HepG2 (cell line): ENCODE measurements at regions not wholly inside any gene's neighbourhood (a gene's known extent, or its start where the extent isn't known, plus 50 kb on each side); places are given as distances from the start of the nearest gene placed in this dataset.

Source experiments
- ATAC-seq: fragments of 200-7000 bp; cut with Tn5 transposase; 3 replicates; pipeline ENCODE4 v1.9.1; 2020; ENCODE audit warnings: mild to moderate bottlenecking, moderate library complexity
- BruUV-seq: library from RNA; stranded (reverse); fragments of 400-500 nt; replicated peaks from 2 replicates; lab custom pipeline; 2021; lab: Mats Ljungman, UMichigan
- CTCF ChIA-PET: fragments of 300-600 bp; formaldehyde crosslinking; extraction: SDS; loops from one replicate; lab custom pipeline; 2021; ENCODE audit warnings: low total read pairs, inconsistent platforms, low intra/inter-chr PET ratio; lab: Yijun Ruan, JAX
- POLR2A ChIA-PET: fragments of 350-600 bp; sonication (Branson Sonifier 250); formaldehyde crosslinking; loops from one replicate; lab custom pipeline; 2020; ENCODE audit warnings: antibody characterized with exemption, inconsistent platforms; lab: Yijun Ruan, JAX
- DNase-seq: peaks from one replicate; pipeline ENCODE4 v3.0.0-alpha.2; 2015; ENCODE audit warnings: low spot score
- FAIRE-seq: peaks from 3 replicates; lab custom pipeline; 2011; peaks lifted over from hg19 to GRCh38; lab: Jason Lieb, UNC
- H2AFZ ChIP-seq: one replicate; pipeline ENCODE4 v1.6.1; 2011; ENCODE audit warnings: low read length, inconsistent platforms
- H3K27ac ChIP-seq: fragments of 300-600 bp; 3 replicates; pipeline ENCODE4 v1.8.0; 2011; ENCODE audit warnings: mixed run types, mild to moderate bottlenecking, mixed read lengths, low read length, inconsistent platforms; ENCODE audit not compliant: insufficient read depth; ENCODE audit errors: extremely low read length
- H3K27me3 ChIP-seq, 2 experiments: fragments of 200-600 bp in 1 of 2; 2 replicates in 1 of 2; 3 replicates in 1 of 2; pipeline versions ENCODE4 v1.6.0 to v1.8.0; 2011; ENCODE audit warnings: low read length in 2 of 2, mild to moderate bottlenecking in 2 of 2, moderate library complexity in 2 of 2, inconsistent platforms in 1 of 2; ENCODE audit not compliant: insufficient read depth in 2 of 2, control insufficient read depth in 1 of 2
- H3K36me3 ChIP-seq, 2 experiments: fragments of 200-600 bp in 1 of 2; replicated peaks in 1 of 2; 2 replicates in 1 of 2; 3 replicates in 1 of 2; pipeline versions ENCODE4 v1.5.1 to v1.8.0; 2011; ENCODE audit warnings: low read length in 2 of 2, inconsistent platforms in 1 of 2; ENCODE audit not compliant: insufficient read depth in 2 of 2, control insufficient read depth in 1 of 2
- H3K4me1 ChIP-seq: 2 replicates; pipeline ENCODE4 v1.5.1; 2012; ENCODE audit warnings: low read length, inconsistent platforms; ENCODE audit not compliant: insufficient read depth
- H3K4me2 ChIP-seq: 2 replicates; pipeline ENCODE4 v1.6.0; 2011; ENCODE audit warnings: low read depth, low read length, inconsistent platforms
- H3K4me3 ChIP-seq, 3 experiments: fragments of 200-600 bp in 1 of 3; sonication (generic), shearing (Covaris generic) in 1 of 3; replicated peaks in 1 of 3; 2 replicates each; pipeline ENCODE4 v1.5.1; 2011 to 2016; ENCODE audit warnings: low read length in 3 of 3, inconsistent platforms in 2 of 3, low read depth in 2 of 3, mild to moderate bottlenecking in 2 of 3, control low read depth in 1 of 3, mixed read lengths in 1 of 3; ENCODE audit not compliant: insufficient read depth in 1 of 3
- H3K79me2 ChIP-seq: one replicate; pipeline ENCODE4 v1.6.1; 2011; ENCODE audit warnings: low read length, inconsistent platforms; ENCODE audit not compliant: insufficient read depth
- H3K9ac ChIP-seq: 2 replicates; pipeline ENCODE4 v1.6.0; 2011; ENCODE audit warnings: mild to moderate bottlenecking, low read depth, low read length, inconsistent platforms; ENCODE audit not compliant: insufficient read depth
- H3K9me3 ChIP-seq: 2 replicates; pipeline ENCODE4 v1.5.1; 2012; ENCODE audit warnings: mild to moderate bottlenecking, low read length
- H4K20me1 ChIP-seq: 2 replicates; pipeline ENCODE4 v1.6.0; 2011; ENCODE audit warnings: inconsistent platforms, mild to moderate bottlenecking, low read length, moderate library complexity; ENCODE audit not compliant: insufficient read depth
- EHMT2 ChIP-seq: fragments of 200-600 bp; sonication (generic); IDR thresholded peaks from 2 replicates; pipeline ENCODE4 v1.7.0; 2017; ENCODE audit warnings: antibody characterized with exemption, low read depth, low read length, borderline replicate concordance
- GMEB1 ChIP-seq: sonication (generic); formaldehyde crosslinking; IDR thresholded peaks from 2 replicates; pipeline ENCODE4 v1.5.1; 2020; ENCODE audit warnings: missing genetic modification reagents, mild to moderate bottlenecking, borderline replicate concordance
- HMGXB4 ChIP-seq, 2 experiments: sonication (generic) in 1 of 2; formaldehyde crosslinking in 1 of 2; IDR thresholded peaks; 2 replicates each; pipeline versions ENCODE4 v1.4.0 to v1.6.1; 2018 to 2020; ENCODE audit warnings: missing genetic modification reagents in 2 of 2, borderline replicate concordance in 1 of 2, low read depth in 1 of 2, mild to moderate bottlenecking in 1 of 2, missing biosample characterization in 1 of 2
- ZFY ChIP-seq: sonication (generic); formaldehyde crosslinking; IDR thresholded peaks from 2 replicates; pipeline ENCODE4 v1.4.0; 2020; ENCODE audit warnings: missing genetic modification reagents
- ZMAT5 ChIP-seq: sonication (generic); formaldehyde crosslinking; IDR thresholded peaks from 2 replicates; pipeline ENCODE4 v1.5.0; 2020; ENCODE audit warnings: mild to moderate bottlenecking, low read depth, missing genetic modification reagents, borderline replicate concordance
- ZNF557 ChIP-seq: sonication (generic); formaldehyde crosslinking; IDR thresholded peaks from 2 replicates; pipeline ENCODE4 v1.4.0; 2020; ENCODE audit warnings: missing genetic modification reagents
- ZNF724P ChIP-seq: sonication (generic); formaldehyde crosslinking; IDR thresholded peaks from 2 replicates; pipeline ENCODE4 v1.8.0; 2022; ENCODE audit warnings: missing genetic modification reagents, borderline replicate concordance
- ZSCAN9 ChIP-seq: IDR thresholded peaks from 2 replicates; pipeline ENCODE4 v1.6.1; 2016; ENCODE audit warnings: borderline replicate concordance
- WGBS: methylation state at CpG from one replicate; pipeline ENCODE4 v1.1.6; 2017; ENCODE audit warnings: low lambda C conversion rate; 5-methylcytosine and 5-hydroxymethylcytosine counted together
- in situ Hi-C: cut with HindIII; loops from 2 replicates; pipeline ENCODE4 v1.10.0; 2017; ENCODE audit warnings: low pct_unique_long_range_greater_than_20kb; ENCODE audit not compliant: extremely low pct_ligation_motif_present
- intact Hi-C: fragments of 100-400 bp; cut with micrococcal nuclease; formaldehyde crosslinking; loops from one replicate; pipeline ENCODE4 v1.10.0; 2022; ENCODE audit not compliant: unreplicated experiment

- in situ Hi-C loops (no loop called here), intact Hi-C loops (no loop called here)
- H3K9ac ChIP-seq, result no peak overlapping the region
- H3K4me2 ChIP-seq, result no peak overlapping the region
- ChIA-PET POLR2A (no interaction called here), CTCF (no interaction called here)
- no peak overlapping the region for H3K27ac ChIP-seq
- WGBS, result 88% methylated on average over 28 of the region's 28 CpGs
- TF ChIP-seq ZNF557 (no peak), ZMAT5 (CRISPR knock-in tag) (no peak), ZNF724P (no peak), GMEB1 (CRISPR knock-in tag) (no peak), EHMT2 (no peak), ZFY (CRISPR knock-in tag) (no peak), ZSCAN9 (CRISPR knock-in tag) (no peak), HMGXB4 (CRISPR knock-in tag; IDR thresholded peaks at IDR 0.05; ENCODE audit: borderline replicate concordance in 1 of 2, low read depth in 1 of 2) (no peak)
- no peak for DNase-seq
- H4K20me1 ChIP-seq, result no peaks in the 10 kb centered on the region
- H3K9me3 ChIP-seq, result no peaks in the 10 kb centered on the region
- H3K79me2 ChIP-seq, result no peaks in the 10 kb centered on the region
- no peak overlapping the region for H3K4me3 ChIP-seq
- H2AFZ ChIP-seq, result no peak overlapping the region
- peaks cover 0 to 26% of the 10 kb centered on the region in 2 experiments; a peak in 3 of 5 replicates for H3K27me3 ChIP-seq
- no peak for FAIRE-seq
- peaks cover 31% of the 10 kb centered on the region for H3K4me1 ChIP-seq
- BruUV-seq, result no TSS peak
- H3K36me3 ChIP-seq, result no peaks in the 10 kb centered on the region
- ATAC-seq, result no peak
These were observed 107.9 kb downstream of the GPX5 start for GRCh38 chr6:28633445-28634215.
